ENCODE measurements at regions not wholly inside any gene's neighbourhood (a gene's known extent, or its start where the extent isn't known, plus 50 kb on each side); places are given as distances from the start of the nearest gene placed in this dataset.

DNA sequence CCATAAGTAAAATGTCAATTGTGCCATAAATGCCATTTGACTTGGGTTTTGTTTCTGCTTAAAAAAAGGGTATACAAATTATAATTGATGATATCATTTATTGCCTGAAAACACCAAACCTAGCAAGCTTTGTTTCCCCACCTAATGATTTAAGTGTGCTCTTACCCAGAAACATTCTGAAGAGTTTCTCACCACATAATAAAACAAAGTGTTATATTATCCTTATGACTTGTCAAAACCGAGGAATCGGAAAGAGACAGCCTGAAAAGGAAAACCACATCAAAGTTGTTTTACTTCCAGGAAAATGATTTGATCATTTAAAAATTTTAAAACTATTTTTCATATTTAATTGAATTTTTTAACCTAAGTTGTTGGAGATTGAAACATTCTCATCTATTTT, 170.5 kb upstream of the SLC39A10 start (continued):
- TF ChIP-seq, protein P1, sequence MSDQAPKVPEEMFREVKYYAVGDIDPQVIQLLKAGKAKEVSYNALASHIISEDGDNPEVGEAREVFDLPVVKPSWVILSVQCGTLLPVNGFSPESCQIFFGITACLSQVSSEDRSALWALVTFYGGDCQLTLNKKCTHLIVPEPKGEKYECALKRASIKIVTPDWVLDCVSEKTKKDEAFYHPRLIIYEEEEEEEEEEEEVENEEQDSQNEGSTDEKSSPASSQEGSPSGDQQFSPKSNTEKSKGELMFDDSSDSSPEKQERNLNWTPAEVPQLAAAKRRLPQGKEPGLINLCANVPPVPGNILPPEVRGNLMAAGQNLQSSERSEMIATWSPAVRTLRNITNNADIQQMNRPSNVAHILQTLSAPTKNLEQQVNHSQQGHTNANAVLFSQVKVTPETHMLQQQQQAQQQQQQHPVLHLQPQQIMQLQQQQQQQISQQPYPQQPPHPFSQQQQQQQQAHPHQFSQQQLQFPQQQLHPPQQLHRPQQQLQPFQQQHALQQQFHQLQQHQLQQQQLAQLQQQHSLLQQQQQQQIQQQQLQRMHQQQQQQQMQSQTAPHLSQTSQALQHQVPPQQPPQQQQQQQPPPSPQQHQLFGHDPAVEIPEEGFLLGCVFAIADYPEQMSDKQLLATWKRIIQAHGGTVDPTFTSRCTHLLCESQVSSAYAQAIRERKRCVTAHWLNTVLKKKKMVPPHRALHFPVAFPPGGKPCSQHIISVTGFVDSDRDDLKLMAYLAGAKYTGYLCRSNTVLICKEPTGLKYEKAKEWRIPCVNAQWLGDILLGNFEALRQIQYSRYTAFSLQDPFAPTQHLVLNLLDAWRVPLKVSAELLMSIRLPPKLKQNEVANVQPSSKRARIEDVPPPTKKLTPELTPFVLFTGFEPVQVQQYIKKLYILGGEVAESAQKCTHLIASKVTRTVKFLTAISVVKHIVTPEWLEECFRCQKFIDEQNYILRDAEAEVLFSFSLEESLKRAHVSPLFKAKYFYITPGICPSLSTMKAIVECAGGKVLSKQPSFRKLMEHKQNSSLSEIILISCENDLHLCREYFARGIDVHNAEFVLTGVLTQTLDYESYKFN (CRISPR knock-in tag; conservative IDR thresholded peaks at IDR 0.05), result no peak
- TF ChIP-seq ZNF30 (CRISPR knock-in tag; IDR thresholded peaks at IDR 0.05), result no peak
- TF ChIP-seq, protein P2, sequence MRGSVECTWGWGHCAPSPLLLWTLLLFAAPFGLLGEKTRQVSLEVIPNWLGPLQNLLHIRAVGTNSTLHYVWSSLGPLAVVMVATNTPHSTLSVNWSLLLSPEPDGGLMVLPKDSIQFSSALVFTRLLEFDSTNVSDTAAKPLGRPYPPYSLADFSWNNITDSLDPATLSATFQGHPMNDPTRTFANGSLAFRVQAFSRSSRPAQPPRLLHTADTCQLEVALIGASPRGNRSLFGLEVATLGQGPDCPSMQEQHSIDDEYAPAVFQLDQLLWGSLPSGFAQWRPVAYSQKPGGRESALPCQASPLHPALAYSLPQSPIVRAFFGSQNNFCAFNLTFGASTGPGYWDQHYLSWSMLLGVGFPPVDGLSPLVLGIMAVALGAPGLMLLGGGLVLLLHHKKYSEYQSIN (CRISPR knock-in tag; IDR thresholded peaks at IDR 0.05; ENCODE audit: borderline replicate concordance), result no peak
- no peak for TF ChIP-seq HDAC1 (CRISPR knock-in tag; IDR thresholded peaks at IDR 0.05)

DNA sequence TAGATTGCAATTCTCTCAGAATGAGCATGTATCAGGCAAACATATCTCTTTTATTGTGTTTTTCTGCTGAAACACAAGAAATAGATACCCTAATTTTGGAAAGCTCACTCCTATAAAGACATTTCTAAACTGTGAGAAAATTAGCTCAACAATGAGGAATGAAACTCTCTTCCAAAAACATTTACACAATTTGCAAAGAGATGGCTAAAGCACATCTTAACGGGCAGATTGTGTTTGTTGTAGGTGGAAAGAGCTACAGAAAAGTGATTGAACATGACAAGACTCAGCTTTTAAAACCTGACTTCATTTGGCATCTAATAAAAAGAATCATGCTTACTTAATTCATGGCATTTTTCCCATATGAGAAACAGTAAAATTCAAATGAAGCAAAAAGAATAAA, 175.0 kb upstream of the SLC39A10 start:
- 0% methylated on average over 1 of the region's 1 CpG for WGBS (ENCODE audit: low lambda C conversion rate)
- no TSS peak for BruUV-seq (replicated peaks)
- Histone ChIP-seq H3K4me2 (ENCODE audit: low read depth, low read length) (no peak overlapping the region), H3K79me2 (ENCODE audit: insufficient read depth, low read length) (no peaks in the 10 kb centered on the region), H3K27ac (ENCODE audit: extremely low read length, insufficient read depth, low read length) (no peak overlapping the region), H3K9me3 (ENCODE audit: low read length) (no peaks in the 10 kb centered on the region), H3K27me3 (ENCODE audit: control insufficient read depth in 1 of 2, insufficient read depth in 2 of 2, low read length in 2 of 2) (no peaks in the 10 kb centered on the region; a peak in 1 of 5 replicates), H3K9ac (ENCODE audit: insufficient read depth, low read depth, low read length) (no peak overlapping the region), H3K4me3 (replicated peaks in 1 of 3; ENCODE audit: insufficient read depth in 1 of 3, low read depth in 2 of 3, low read length in 3 of 3) (no peak overlapping the region), H3K4me1 (ENCODE audit: insufficient read depth, low read length) (no peaks in the 10 kb centered on the region), H2AFZ (ENCODE audit: low read length) (no peak overlapping the region), H4K20me1 (ENCODE audit: insufficient read depth, low read length) (no peaks in the 10 kb centered on the region), H3K36me3 (replicated peaks in 1 of 2; ENCODE audit: control insufficient read depth in 1 of 2, insufficient read depth in 2 of 2, low read length in 2 of 2) (no peaks in the 10 kb centered on the region)
- no peak for ATAC-seq
- in situ Hi-C loops (cut with HindIII; ENCODE audit: extremely low pct_ligation_motif_present, low pct_unique_long_range_greater_than_20kb), result no loop called here
- no peak for DNase-seq (ENCODE audit: low spot score)
- ChIA-PET POLR2A (no interaction called here), CTCF (ENCODE audit: low intra/inter-chr PET ratio, low total read pairs) (no interaction called here)
- no peak for FAIRE-seq
- intact Hi-C loops (cut with micrococcal nuclease; ENCODE audit: unreplicated experiment), result no loop called here
- TF ChIP-seq CBX2 (IDR thresholded peaks at IDR 0.05; ENCODE audit: low read depth, low read length), result no peak
- no peak for TF ChIP-seq CBX2 (CRISPR knock-in tag; IDR thresholded peaks at IDR 0.05; ENCODE audit: low read depth)
- TF ChIP-seq SMAD9 (CRISPR knock-in tag; IDR thresholded peaks at IDR 0.05), result no peak
- no peak for TF ChIP-seq RFXAP (CRISPR knock-in tag; IDR thresholded peaks at IDR 0.05; ENCODE audit: borderline replicate concordance)
- TF ChIP-seq FOXP1 (IDR thresholded peaks at IDR 0.05), result no peak
- no peak for TF ChIP-seq FOXP1 (CRISPR knock-in tag; IDR thresholded peaks at IDR 0.05)
- TF ChIP-seq, protein P3, sequence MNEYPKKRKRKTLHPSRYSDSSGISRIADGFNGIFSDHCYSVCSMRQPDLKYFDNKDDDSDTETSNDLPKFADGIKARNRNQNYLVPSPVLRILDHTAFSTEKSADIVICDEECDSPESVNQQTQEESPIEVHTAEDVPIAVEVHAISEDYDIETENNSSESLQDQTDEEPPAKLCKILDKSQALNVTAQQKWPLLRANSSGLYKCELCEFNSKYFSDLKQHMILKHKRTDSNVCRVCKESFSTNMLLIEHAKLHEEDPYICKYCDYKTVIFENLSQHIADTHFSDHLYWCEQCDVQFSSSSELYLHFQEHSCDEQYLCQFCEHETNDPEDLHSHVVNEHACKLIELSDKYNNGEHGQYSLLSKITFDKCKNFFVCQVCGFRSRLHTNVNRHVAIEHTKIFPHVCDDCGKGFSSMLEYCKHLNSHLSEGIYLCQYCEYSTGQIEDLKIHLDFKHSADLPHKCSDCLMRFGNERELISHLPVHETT (CRISPR knock-in tag; conservative IDR thresholded peaks at IDR 0.05), result no peak
- TF ChIP-seq, protein P1 (CRISPR knock-in tag; conservative IDR thresholded peaks at IDR 0.05), result no peak
- TF ChIP-seq ZBTB42 (CRISPR knock-in tag; IDR thresholded peaks at IDR 0.05), result no peak
- no peak for TF ChIP-seq ARID2 (CRISPR knock-in tag; IDR thresholded peaks at IDR 0.05; ENCODE audit: borderline replicate concordance)
- no peak for TF ChIP-seq ZNF660 (CRISPR knock-in tag; IDR thresholded peaks at IDR 0.05; ENCODE audit: borderline replicate concordance, low read depth)
- no peak for TF ChIP-seq KAT7 (CRISPR knock-in tag; IDR thresholded peaks at IDR 0.05; ENCODE audit: borderline replicate concordance)
- no peak for TF ChIP-seq ZC3H13 (CRISPR knock-in tag; IDR thresholded peaks at IDR 0.05)
